ENCODE measurements at regions not wholly inside any gene's neighbourhood (a gene's known extent, or its start where the extent isn't known, plus 50 kb on each side); places are given as distances from the start of the nearest gene placed in this dataset.

DNA sequence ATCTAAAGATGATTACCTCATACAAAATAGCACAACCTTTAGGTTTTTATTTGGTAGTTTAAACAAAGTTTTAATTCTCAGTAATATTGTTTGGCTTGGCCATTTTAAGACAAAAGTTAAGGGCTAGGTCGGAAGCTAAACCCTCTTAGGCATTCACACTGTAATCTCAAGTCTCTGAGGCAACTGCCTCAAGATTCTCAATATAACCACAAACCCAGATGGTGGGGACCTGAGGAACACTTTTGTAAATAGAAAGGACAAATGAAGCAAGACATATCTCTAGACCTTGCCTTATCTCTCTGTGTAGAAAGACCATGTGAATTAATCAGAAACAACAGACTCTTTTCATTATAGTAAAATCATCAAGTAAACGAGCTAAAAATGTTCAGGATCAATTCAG is 500.2 kb upstream of the CDH6 start:
- no peak overlapping the region for H3K4me3 ChIP-seq (replicated peaks in 1 of 3; ENCODE audit: insufficient read depth in 1 of 3, low read depth in 1 of 3, low read length in 3 of 3)
- BruUV-seq (replicated peaks), result no TSS peak
- H3K4me1 ChIP-seq (ENCODE audit: control insufficient read depth, extremely low read depth, insufficient read depth, low read length), result no peaks in the 10 kb centered on the region
- no peaks in the 10 kb centered on the region for H4K20me1 ChIP-seq (replicated peaks; ENCODE audit: control insufficient read depth, extremely low read depth, insufficient read depth, low read length)
- no peaks in the 10 kb centered on the region for H3K79me2 ChIP-seq (ENCODE audit: control insufficient read depth, insufficient read depth, low read length)
- no peak overlapping the region for H3K9ac ChIP-seq (replicated peaks; ENCODE audit: extremely low read depth, insufficient read depth, low read length)
- CTCF ChIA-PET, result no interaction called here
- intact Hi-C loops (cut with micrococcal nuclease) (no loop called here), dilution Hi-C loops (cut with MboI; ENCODE audit: extremely low pct_ligation_motif_present, low sequenced_read_pairs) (no loop called here)
- POLR2A ChIA-PET, result no interaction called here
- TF ChIP-seq MYC (IDR thresholded peaks at IDR 0.05; ENCODE audit: low read depth, low read length) (no peak), GATA2 (IDR thresholded peaks at IDR 0.05; ENCODE audit: insufficient read depth, insufficient read length, low read depth, low read length) (no peak), EZH2 (IDR thresholded peaks at IDR 0.05; ENCODE audit: borderline replicate concordance, low read depth, low read length, severe bottlenecking) (no peak), MAX (IDR thresholded peaks at IDR 0.05; ENCODE audit: insufficient read depth, insufficient read length) (no peak), FOS (IDR thresholded peaks at IDR 0.05; ENCODE audit: borderline replicate concordance, insufficient read depth, low read length) (no peak), POLR2AphosphoS5 (IDR thresholded peaks at IDR 0.05; ENCODE audit: insufficient read depth, low read depth, low read length) (no peak), POLR2A (IDR thresholded peaks at IDR 0.05; ENCODE audit: low read depth, low read length) (no peak), JUN (IDR thresholded peaks at IDR 0.05; ENCODE audit: borderline replicate concordance, insufficient read depth, insufficient read length, low read depth) (no peak)
- TF ChIP-seq, protein P1, sequence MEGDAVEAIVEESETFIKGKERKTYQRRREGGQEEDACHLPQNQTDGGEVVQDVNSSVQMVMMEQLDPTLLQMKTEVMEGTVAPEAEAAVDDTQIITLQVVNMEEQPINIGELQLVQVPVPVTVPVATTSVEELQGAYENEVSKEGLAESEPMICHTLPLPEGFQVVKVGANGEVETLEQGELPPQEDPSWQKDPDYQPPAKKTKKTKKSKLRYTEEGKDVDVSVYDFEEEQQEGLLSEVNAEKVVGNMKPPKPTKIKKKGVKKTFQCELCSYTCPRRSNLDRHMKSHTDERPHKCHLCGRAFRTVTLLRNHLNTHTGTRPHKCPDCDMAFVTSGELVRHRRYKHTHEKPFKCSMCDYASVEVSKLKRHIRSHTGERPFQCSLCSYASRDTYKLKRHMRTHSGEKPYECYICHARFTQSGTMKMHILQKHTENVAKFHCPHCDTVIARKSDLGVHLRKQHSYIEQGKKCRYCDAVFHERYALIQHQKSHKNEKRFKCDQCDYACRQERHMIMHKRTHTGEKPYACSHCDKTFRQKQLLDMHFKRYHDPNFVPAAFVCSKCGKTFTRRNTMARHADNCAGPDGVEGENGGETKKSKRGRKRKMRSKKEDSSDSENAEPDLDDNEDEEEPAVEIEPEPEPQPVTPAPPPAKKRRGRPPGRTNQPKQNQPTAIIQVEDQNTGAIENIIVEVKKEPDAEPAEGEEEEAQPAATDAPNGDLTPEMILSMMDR (IDR thresholded peaks at IDR 0.05; ENCODE audit: extremely low read depth in 1 of 2, insufficient read depth in 1 of 2, low read depth in 1 of 2, low read length in 2 of 2), result no peak
- H3K36me3 ChIP-seq (ENCODE audit: control insufficient read depth in 2 of 2, extremely low read depth in 1 of 2, insufficient read depth in 2 of 2, low read length in 2 of 2), result no peaks in the 10 kb centered on the region
- no peak for DNase-seq (ENCODE audit: low read depth, low spot score)
- H3K4me2 ChIP-seq (ENCODE audit: insufficient read depth, low read length), result no peak overlapping the region
- H3K9me1 ChIP-seq (replicated peaks; ENCODE audit: control insufficient read depth, extremely low read depth, insufficient read depth, low read length), result no peaks in the 10 kb centered on the region
- no peak overlapping the region for H3K27ac ChIP-seq (ENCODE audit: insufficient read depth, low read depth, low read length)
- no peak overlapping the region for H2AFZ ChIP-seq (ENCODE audit: low read depth, low read length)
- no peak for FAIRE-seq
- no peaks in the 10 kb centered on the region for H3K27me3 ChIP-seq (ENCODE audit: control insufficient read depth in 2 of 2, insufficient read depth in 2 of 2, low read length in 2 of 2)
- H3K9me3 ChIP-seq (replicated peaks; ENCODE audit: control insufficient read depth, insufficient read depth, low read length), result no peaks in the 10 kb centered on the region

All from endothelial cell of umbilical vein (primary cell).